IMR-90 (cell line): ENCODE measurements at regions not wholly inside any gene's neighbourhood (a gene's known extent, or its start where the extent isn't known, plus 50 kb on each side); places are given as distances from the start of the nearest gene placed in this dataset.

ENCODE experiments used
- ATAC-seq: fragments of 200-7000 bp; cut with Tn5 transposase; 2 replicates; pipeline ENCODE4 v1.9.1; 2020; ENCODE audit warnings: low read depth, mild to moderate bottlenecking, moderate library complexity
- BruUV-seq: library from RNA; stranded (reverse); fragments of 400-500 nt; replicated peaks from 2 replicates; lab custom pipeline; 2021; lab: Mats Ljungman, UMichigan
- CTCF ChIA-PET: fragments of 300-600 bp; formaldehyde crosslinking; extraction: SDS; loops from one replicate; lab custom pipeline; 2021; ENCODE audit warnings: antibody characterized with exemption; lab: Yijun Ruan, JAX
- POLR2A ChIA-PET: fragments of 300-600 bp; sonication (Branson Sonifier 250); formaldehyde crosslinking; loops from one replicate; lab custom pipeline; 2022; ENCODE audit warnings: antibody characterized with exemption; ENCODE audit not compliant: unreplicated experiment; lab: Charles Lee
- DNase-seq: peaks from one replicate; pipeline ENCODE4 v3.0.0; 2013
- H2AFZ ChIP-seq: replicated peaks from 2 replicates; pipeline ENCODE3; 2013; ENCODE audit warnings: low read length, mild to moderate bottlenecking; ENCODE audit not compliant: poor library complexity
- H2AK5ac ChIP-seq: 2 replicates; pipeline ENCODE4 v1.6.1; 2013; ENCODE audit warnings: low read depth, low read length, inconsistent platforms
- H2AK9ac ChIP-seq: replicated peaks from 2 replicates; pipeline ENCODE3; 2013; ENCODE audit warnings: mild to moderate bottlenecking, low read depth, low read length, moderate library complexity; ENCODE audit not compliant: poor library complexity
- H2BK120ac ChIP-seq: 2 replicates; pipeline ENCODE4 v1.6.1; 2013; ENCODE audit warnings: low read depth, low read length, inconsistent platforms
- H2BK15ac ChIP-seq: 3 replicates; pipeline ENCODE4 v1.6.1; 2013; ENCODE audit warnings: low read depth, low read length, inconsistent platforms
- H2BK20ac ChIP-seq: 2 replicates; pipeline ENCODE4 v1.6.1; 2013; ENCODE audit warnings: low read depth, mild to moderate bottlenecking, inconsistent platforms, low read length, moderate library complexity
- H2BK5ac ChIP-seq: 2 replicates; pipeline ENCODE4 v1.6.1; 2013; ENCODE audit warnings: mild to moderate bottlenecking, low read depth, low read length, inconsistent platforms; ENCODE audit not compliant: poor library complexity, severe bottlenecking
- H3K14ac ChIP-seq: replicated peaks from 2 replicates; pipeline ENCODE4 v1.6.1; 2013; ENCODE audit warnings: low read depth, low read length, inconsistent platforms
- H3K18ac ChIP-seq: 2 replicates; pipeline ENCODE4 v1.6.1; 2013; ENCODE audit warnings: low read depth, low read length, control low read depth
- H3K23ac ChIP-seq: 2 replicates; pipeline ENCODE4 v1.6.1; 2013; ENCODE audit warnings: low read depth, low read length, inconsistent platforms
- H3K27ac ChIP-seq: 2 replicates; pipeline ENCODE4 v1.5.1; 2013; ENCODE audit warnings: mild to moderate bottlenecking, control low read depth, low read length; ENCODE audit not compliant: insufficient read depth
- H3K27me3 ChIP-seq: 2 replicates; pipeline ENCODE4 v1.6.1; 2013; ENCODE audit warnings: low read length; ENCODE audit not compliant: control insufficient read depth, insufficient read depth
- H3K36me3 ChIP-seq: 2 replicates; pipeline ENCODE4 v1.6.1; 2013; ENCODE audit warnings: low read length, mixed read lengths; ENCODE audit not compliant: control insufficient read depth, insufficient read depth
- H3K4ac ChIP-seq: 2 replicates; pipeline ENCODE4 v1.6.1; 2013; ENCODE audit warnings: low read depth, low read length, inconsistent platforms
- H3K4me1 ChIP-seq: 2 replicates; pipeline ENCODE4 v1.6.1; 2013; ENCODE audit warnings: low read length, mixed read lengths; ENCODE audit not compliant: control insufficient read depth, insufficient read depth
- H3K4me2 ChIP-seq: 2 replicates; pipeline ENCODE4 v1.6.1; 2013; ENCODE audit warnings: low read depth, mild to moderate bottlenecking, control low read depth, low read length, moderate library complexity
- H3K4me3 ChIP-seq: 2 replicates; pipeline ENCODE4 v1.5.1; 2013; ENCODE audit warnings: low read depth, mild to moderate bottlenecking, control low read depth, low read length, moderate library complexity; ENCODE audit not compliant: insufficient read depth
- H3K56ac ChIP-seq: 2 replicates; pipeline ENCODE4 v1.6.1; 2013; ENCODE audit warnings: low read length, inconsistent platforms; ENCODE audit not compliant: insufficient read depth; ENCODE audit errors: extremely low read depth
- H3K79me1 ChIP-seq, 2 experiments: 2 replicates each; pipeline ENCODE4 v1.6.1; 2013; ENCODE audit warnings: low read length in 2 of 2, inconsistent platforms in 1 of 2, low read depth in 1 of 2
- H3K9ac ChIP-seq: 2 replicates; pipeline ENCODE4 v1.6.1; 2013; ENCODE audit warnings: low read depth, low read length, control low read depth
- H3K9me1 ChIP-seq: 2 replicates; pipeline ENCODE4 v1.6.1; 2013; ENCODE audit warnings: low read length, inconsistent platforms; ENCODE audit not compliant: insufficient read depth
- H3K9me3 ChIP-seq: 2 replicates; pipeline ENCODE4 v1.6.1; 2013; ENCODE audit warnings: low read length; ENCODE audit not compliant: control insufficient read depth, insufficient read depth
- H4K20me1 ChIP-seq: 2 replicates; pipeline ENCODE4 v1.6.1; 2013; ENCODE audit warnings: low read length, inconsistent platforms; ENCODE audit not compliant: insufficient read depth
- H4K5ac ChIP-seq: 2 replicates; pipeline ENCODE4 v1.6.1; 2013; ENCODE audit warnings: mild to moderate bottlenecking, low read depth, low read length, control low read depth
- H4K8ac ChIP-seq, 2 experiments: 2 replicates each; pipeline ENCODE4 v1.6.1; 2013; ENCODE audit warnings: low read depth in 2 of 2, low read length in 2 of 2, control low read depth in 1 of 2, inconsistent platforms in 1 of 2
- H4K91ac ChIP-seq: 2 replicates; pipeline ENCODE4 v1.6.1; 2013; ENCODE audit warnings: low read depth, low read length, inconsistent platforms; ENCODE audit not compliant: insufficient read depth
- CEBPB ChIP-seq: IDR thresholded peaks from 2 replicates; pipeline ENCODE4 v1.6.1; 2012; ENCODE audit warnings: low read depth, low read length, improper control_type of control experiment
- CHD1 ChIP-seq: IDR thresholded peaks from 2 replicates; pipeline ENCODE4 v1.6.1; 2012; ENCODE audit warnings: low read depth, low read length, improper control_type of control experiment
- FOS ChIP-seq: fragments of 150-350 bp; IDR thresholded peaks from 2 replicates; pipeline ENCODE4 v1.6.1; 2016; ENCODE audit warnings: low read depth, low read length
- MAFK ChIP-seq: IDR thresholded peaks from 2 replicates; pipeline ENCODE4 v1.6.1; 2012; ENCODE audit warnings: low read depth, low read length, improper control_type of control experiment
- MXI1 ChIP-seq: IDR thresholded peaks from 2 replicates; pipeline ENCODE4 v1.6.1; 2012; ENCODE audit warnings: low read depth, mild to moderate bottlenecking, low read length, moderate library complexity, borderline replicate concordance
- RAD21 ChIP-seq: IDR thresholded peaks from 2 replicates; pipeline ENCODE4 v1.6.1; 2012; ENCODE audit warnings: low read length, improper control_type of control experiment
- RCOR1 ChIP-seq: IDR thresholded peaks from 2 replicates; pipeline ENCODE4 v1.6.1; 2012; ENCODE audit warnings: mild to moderate bottlenecking, low read length, improper control_type of control experiment; ENCODE audit not compliant: insufficient replicate concordance
- RFX5 ChIP-seq: IDR thresholded peaks from 2 replicates; pipeline ENCODE4 v1.8.0; 2012; ENCODE audit warnings: low read depth, mild to moderate bottlenecking, low read length, moderate library complexity
- SMC3 ChIP-seq: fragments of 150-350 bp; IDR thresholded peaks from 2 replicates; pipeline ENCODE4 v1.6.1; 2016; ENCODE audit warnings: low read depth, mild to moderate bottlenecking, antibody characterized with exemption, low read length, moderate library complexity
- WGBS, 2 experiments: methylation state at CpG; one replicate each; pipeline versions ENCODE4 v1.1.5 to v1.1.7; 2013; ENCODE audit warnings: missing lambda C conversion rate in 2 of 2; ENCODE audit not compliant: insufficient read length in 1 of 2; ENCODE audit errors: extremely low coverage in 2 of 2; 5-methylcytosine and 5-hydroxymethylcytosine counted together
- dilution Hi-C: fragments of 300-500 bp; cut with HindIII; formaldehyde crosslinking; loops from one replicate; pipeline ENCODE4 v1.14.3; 2018; ENCODE audit warnings: low sequenced_read_pairs; ENCODE audit not compliant: unreplicated experiment
- in situ Hi-C: fragments of 300-500 bp; cut with MboI; formaldehyde crosslinking; loops from 3 replicates; pipeline ENCODE4 v1.14.3; 2019; ENCODE audit warnings: low sequenced_read_pairs, inconsistent platforms, mixed read lengths
- intact Hi-C: fragments of 100-400 bp; cut with micrococcal nuclease; formaldehyde crosslinking; loops from 2 replicates; pipeline ENCODE4 v1.10.0; 2022
- TF ChIP-seq, protein P1 (sequence below): fragments of 150-350 bp; IDR thresholded peaks from 2 replicates; pipeline ENCODE4 v1.6.1; 2016; ENCODE audit warnings: low read depth, mild to moderate bottlenecking, low read length, moderate library complexity, borderline replicate concordance
- TF ChIP-seq, protein P2 (sequence below): conservative IDR thresholded peaks from 2 replicates; pipeline ENCODE4 v1.5.1; 2012; ENCODE audit warnings: mild to moderate bottlenecking, low read depth, low read length, improper control_type of control experiment
- TF ChIP-seq, protein P3 (sequence below): fragments of 150-350 bp; IDR thresholded peaks from 2 replicates; pipeline ENCODE4 v1.6.1; 2017; ENCODE audit warnings: mild to moderate bottlenecking, antibody characterized with exemption, low read length, low read depth

DNA sequence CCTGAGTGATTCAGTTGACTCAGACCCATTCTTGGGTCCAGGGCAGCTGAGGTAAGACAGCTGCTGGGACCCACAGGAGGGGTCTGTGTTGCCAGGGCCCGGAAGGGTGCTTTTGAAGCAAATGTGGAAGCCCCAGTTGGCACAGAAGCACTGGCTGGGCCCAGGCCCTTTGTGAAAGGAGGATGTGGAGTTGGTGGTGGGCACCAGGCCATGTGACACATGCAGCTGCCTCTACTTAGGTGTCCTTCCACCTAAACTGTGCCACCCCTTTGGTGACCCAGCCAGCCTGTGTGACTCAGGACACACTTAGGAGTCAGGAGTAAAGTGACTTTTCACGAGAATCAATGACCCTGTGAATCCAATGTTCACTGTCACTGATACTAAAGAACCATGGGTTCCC, 114.3 kb upstream of the SLC25A48 start:
- no peak overlapping the region for H2AK5ac ChIP-seq

More for the DNA sequence above, 114.3 kb upstream of the SLC25A48 start:
- Histone ChIP-seq H2BK120ac (no peak overlapping the region), H2BK5ac (no peak overlapping the region), H3K27ac (no peak overlapping the region), H3K4me1 (no peaks in the 10 kb centered on the region), H2AFZ (no peak overlapping the region), H4K8ac (no peak overlapping the region), H3K4me3 (no peak overlapping the region), H3K79me1 (no peaks in the 10 kb centered on the region), H3K4me2 (no peak overlapping the region), H4K5ac (no peak overlapping the region), H3K9me3 (no peaks in the 10 kb centered on the region), H3K27me3 (no peaks in the 10 kb centered on the region), H2AK9ac (no peak overlapping the region), H2BK15ac (no peak overlapping the region), H3K14ac (no peak overlapping the region), H2BK20ac (no peak overlapping the region), H4K91ac (no peak overlapping the region), H3K18ac (no peak overlapping the region), H3K9me1 (no peaks in the 10 kb centered on the region), H3K4ac (no peak overlapping the region), H4K20me1 (no peaks in the 10 kb centered on the region), H3K56ac (no peak overlapping the region), H3K23ac (no peak overlapping the region), H3K9ac (no peak overlapping the region), H3K36me3 (no peaks in the 10 kb centered on the region)
- no TSS peak for BruUV-seq
- ATAC-seq, result no peak
- ChIA-PET POLR2A (no interaction called here), CTCF (no interaction called here)
- DNase-seq, result no peak
- no peak for TF ChIP-seq MAFK
- no peak for TF ChIP-seq SMC3
- no peak for TF ChIP-seq CEBPB
- TF ChIP-seq RAD21, result no peak
- TF ChIP-seq, protein P1, sequence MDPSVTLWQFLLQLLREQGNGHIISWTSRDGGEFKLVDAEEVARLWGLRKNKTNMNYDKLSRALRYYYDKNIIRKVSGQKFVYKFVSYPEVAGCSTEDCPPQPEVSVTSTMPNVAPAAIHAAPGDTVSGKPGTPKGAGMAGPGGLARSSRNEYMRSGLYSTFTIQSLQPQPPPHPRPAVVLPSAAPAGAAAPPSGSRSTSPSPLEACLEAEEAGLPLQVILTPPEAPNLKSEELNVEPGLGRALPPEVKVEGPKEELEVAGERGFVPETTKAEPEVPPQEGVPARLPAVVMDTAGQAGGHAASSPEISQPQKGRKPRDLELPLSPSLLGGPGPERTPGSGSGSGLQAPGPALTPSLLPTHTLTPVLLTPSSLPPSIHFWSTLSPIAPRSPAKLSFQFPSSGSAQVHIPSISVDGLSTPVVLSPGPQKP, result no peak
- TF ChIP-seq RCOR1, result no peak
- TF ChIP-seq, protein P2, sequence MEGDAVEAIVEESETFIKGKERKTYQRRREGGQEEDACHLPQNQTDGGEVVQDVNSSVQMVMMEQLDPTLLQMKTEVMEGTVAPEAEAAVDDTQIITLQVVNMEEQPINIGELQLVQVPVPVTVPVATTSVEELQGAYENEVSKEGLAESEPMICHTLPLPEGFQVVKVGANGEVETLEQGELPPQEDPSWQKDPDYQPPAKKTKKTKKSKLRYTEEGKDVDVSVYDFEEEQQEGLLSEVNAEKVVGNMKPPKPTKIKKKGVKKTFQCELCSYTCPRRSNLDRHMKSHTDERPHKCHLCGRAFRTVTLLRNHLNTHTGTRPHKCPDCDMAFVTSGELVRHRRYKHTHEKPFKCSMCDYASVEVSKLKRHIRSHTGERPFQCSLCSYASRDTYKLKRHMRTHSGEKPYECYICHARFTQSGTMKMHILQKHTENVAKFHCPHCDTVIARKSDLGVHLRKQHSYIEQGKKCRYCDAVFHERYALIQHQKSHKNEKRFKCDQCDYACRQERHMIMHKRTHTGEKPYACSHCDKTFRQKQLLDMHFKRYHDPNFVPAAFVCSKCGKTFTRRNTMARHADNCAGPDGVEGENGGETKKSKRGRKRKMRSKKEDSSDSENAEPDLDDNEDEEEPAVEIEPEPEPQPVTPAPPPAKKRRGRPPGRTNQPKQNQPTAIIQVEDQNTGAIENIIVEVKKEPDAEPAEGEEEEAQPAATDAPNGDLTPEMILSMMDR, result no peak
- TF ChIP-seq CHD1, result no peak
- no peak for TF ChIP-seq MXI1
- no peak for TF ChIP-seq FOS
- TF ChIP-seq RFX5, result no peak
- TF ChIP-seq, protein P3, sequence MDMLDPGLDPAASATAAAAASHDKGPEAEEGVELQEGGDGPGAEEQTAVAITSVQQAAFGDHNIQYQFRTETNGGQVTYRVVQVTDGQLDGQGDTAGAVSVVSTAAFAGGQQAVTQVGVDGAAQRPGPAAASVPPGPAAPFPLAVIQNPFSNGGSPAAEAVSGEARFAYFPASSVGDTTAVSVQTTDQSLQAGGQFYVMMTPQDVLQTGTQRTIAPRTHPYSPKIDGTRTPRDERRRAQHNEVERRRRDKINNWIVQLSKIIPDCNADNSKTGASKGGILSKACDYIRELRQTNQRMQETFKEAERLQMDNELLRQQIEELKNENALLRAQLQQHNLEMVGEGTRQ, result no peak
- intact Hi-C loops, result no loop called here
- in situ Hi-C loops, result no loop called here
- WGBS, 2 experiments, result no CpG with 5 or more reads among the region's 2 CpGs
- dilution Hi-C loops, result no loop called here
